Choroid plexus epithelial cell (primary cell): ENCODE measurements at regions not wholly inside any gene's neighbourhood (a gene's known extent, or its start where the extent isn't known, plus 50 kb on each side); places are given as distances from the start of the nearest gene placed in this dataset.
"Not testable (repeated sequence)": the region's sequence is repeated elsewhere in the genome, so short reads cannot be mapped to it uniquely, and the experiment has no call there.

Source experiments
- DNase-seq: peaks from one replicate; pipeline ENCODE4 v3.0.0-alpha.2; 2010; ENCODE audit warnings: low read depth
- H3K4me3 ChIP-seq: 2 replicates; pipeline ENCODE4 v1.5.1; 2011; ENCODE audit warnings: low read depth, mild to moderate bottlenecking, control low read depth, low read length, moderate library complexity
- TF ChIP-seq, protein P1 (sequence below): conservative IDR thresholded peaks from 2 replicates; pipeline ENCODE4 v1.5.1; 2011; ENCODE audit warnings: low read depth, mild to moderate bottlenecking, control low read depth, inconsistent platforms, low read length, moderate library complexity

DNA sequence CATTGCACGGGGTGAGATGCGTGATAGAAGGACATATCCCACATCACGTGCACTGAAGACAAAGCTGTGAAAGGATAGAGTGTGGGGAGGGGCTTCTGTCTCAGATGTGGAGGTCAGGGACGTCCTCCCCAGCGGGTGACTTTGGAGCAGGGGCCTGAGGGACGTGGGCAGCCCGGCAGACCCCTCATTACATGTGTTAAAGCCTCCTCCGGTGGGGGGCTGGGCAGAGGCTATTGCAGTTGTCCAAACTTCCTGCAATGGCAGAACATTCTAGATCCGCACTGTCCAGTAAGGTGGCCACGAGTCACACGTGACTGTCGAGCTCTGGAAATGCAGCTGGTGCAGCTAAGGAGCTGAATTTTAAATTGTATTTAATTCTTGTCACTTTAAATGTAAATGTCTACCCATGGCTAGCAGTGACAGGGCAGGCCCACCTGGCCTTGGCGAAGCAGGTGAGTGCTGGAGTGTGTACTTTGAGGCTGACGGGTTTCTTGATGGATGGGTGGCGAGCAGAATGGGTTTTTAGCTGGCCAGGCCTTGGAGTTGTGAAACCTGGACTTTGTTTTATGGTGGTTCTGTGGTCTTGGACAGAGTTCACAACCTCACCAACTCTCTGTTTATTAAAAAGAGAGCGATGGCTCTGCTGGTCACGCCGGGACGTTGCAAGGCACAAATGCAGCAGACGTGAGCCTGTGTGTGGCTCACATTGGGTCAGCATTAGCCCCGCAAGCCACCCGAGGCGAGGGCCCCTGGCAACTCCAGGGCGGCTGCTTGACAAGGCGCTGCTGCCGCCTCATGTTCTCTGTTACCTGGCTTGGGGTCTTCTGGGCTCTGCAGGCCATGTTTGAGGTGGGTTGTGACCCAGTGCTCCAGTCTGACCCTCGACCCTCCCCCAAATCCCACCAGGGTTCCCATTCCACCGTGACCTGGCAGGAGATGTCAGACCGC is 177.6 kb downstream of the NPIPB11 start:
- not testable (repeated sequence) for H3K4me3 ChIP-seq, DNase-seq

DNA sequence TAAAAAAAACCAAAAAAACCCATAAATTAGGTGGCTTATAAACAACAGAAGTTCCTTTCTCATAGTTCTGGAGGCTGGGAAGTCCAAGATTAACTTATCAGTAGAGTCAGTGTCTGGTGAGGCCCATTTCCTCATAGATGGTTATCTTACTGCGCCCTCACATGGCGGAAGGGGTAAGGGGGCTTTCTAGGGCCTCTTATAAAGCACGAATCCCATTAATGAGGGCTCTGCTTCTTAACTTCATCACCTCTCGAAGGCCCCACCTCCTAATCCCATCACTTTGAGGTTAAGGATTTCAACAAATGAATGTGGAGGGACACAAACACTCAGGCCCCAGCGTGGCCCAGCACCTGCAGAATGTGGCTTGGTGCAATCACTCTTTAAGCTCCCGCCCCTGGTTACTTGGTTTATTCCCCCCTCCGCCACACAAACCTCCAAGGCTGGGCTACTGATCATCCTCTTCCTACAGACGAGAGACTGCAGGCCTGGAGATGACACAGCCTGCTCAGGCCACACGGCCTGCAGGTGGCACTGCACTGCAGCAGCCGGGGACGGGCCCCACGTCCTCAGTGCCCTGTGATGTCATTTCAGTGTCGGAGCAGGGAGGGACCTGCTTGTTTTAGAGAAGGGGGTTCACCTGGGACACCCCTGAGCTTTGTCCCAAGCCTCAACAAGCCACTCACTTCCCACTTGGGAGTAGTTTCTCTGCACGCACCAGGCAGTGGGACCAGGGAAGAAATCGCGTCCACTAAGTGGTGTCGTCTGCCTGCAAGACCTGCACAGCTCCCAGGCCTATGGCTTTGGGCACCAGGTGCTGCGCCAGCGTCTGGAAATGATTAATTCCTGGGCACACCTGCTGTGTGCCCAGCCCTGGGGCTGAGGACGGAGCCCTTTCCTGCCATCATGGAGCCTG is 178.5 kb downstream of the NPIPB11 start:
- H3K4me3 ChIP-seq: not testable (repeated sequence)
- TF ChIP-seq, protein P1, sequence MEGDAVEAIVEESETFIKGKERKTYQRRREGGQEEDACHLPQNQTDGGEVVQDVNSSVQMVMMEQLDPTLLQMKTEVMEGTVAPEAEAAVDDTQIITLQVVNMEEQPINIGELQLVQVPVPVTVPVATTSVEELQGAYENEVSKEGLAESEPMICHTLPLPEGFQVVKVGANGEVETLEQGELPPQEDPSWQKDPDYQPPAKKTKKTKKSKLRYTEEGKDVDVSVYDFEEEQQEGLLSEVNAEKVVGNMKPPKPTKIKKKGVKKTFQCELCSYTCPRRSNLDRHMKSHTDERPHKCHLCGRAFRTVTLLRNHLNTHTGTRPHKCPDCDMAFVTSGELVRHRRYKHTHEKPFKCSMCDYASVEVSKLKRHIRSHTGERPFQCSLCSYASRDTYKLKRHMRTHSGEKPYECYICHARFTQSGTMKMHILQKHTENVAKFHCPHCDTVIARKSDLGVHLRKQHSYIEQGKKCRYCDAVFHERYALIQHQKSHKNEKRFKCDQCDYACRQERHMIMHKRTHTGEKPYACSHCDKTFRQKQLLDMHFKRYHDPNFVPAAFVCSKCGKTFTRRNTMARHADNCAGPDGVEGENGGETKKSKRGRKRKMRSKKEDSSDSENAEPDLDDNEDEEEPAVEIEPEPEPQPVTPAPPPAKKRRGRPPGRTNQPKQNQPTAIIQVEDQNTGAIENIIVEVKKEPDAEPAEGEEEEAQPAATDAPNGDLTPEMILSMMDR: peak; percentile 46
- DNase-seq: peak; percentile 52

DNA sequence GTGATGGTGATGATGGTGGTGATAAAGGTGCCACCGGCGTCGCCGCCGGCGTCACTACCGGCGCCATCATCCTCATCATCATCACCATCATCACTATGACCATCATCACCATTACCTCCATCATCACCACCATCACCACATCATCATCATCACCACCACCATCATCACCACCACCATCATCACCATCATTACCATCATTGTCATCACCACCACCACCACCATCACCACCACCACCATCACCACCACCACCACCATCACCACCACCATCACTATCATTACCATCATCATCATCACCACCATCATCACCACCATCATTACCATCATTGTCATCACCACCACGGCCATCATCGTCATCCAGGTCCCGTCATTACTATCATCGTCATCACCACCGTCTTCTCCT is 179.7 kb downstream of the NPIPB11 start:
- TF ChIP-seq, protein P1: no peak
- DNase-seq: no peak
- no peak overlapping the region for H3K4me3 ChIP-seq

DNA sequence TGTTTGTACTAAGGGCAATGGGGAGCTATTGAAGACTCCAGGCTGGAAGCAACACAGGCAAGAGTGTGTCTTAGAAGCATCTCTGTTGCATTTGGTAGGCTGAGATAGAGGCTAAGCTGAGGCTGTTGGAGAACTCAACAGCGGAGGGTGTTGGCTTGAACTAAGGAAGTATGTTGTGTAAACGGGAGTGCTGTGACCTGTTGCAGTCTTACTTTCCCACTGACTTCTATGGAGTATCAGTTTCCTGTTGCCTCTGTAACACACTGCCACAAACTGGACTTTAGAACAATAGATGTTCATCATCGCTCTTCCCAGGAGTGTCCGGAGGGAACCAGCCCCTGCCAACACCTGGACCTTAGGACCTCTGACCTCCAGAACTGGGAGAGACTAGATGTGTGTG is 181.8 kb downstream of the NPIPB11 start:
- not testable (repeated sequence) for H3K4me3 ChIP-seq
- DNase-seq: peak; percentile 24

DNA sequence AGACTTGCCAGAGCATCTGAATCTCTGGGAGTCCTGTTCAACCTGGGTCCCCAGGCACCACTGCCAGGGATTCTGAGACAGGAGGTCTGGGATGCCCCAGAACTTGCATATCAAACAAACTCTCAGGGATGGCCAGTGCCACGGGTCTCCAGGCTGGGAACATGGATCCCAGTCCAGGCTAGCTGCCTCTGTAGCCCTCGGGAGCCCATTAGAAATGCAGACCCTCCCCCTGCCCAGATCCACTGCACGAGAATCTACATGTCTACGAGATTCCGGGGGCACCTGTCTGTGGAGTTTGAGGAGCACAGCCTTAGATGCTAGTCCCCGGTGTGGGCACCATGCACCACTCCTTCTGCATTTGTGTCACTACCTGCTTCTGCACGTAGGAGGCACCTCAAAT is 183.9 kb downstream of the NPIPB11 start:
- not testable (repeated sequence) for DNase-seq, H3K4me3 ChIP-seq

DNA sequence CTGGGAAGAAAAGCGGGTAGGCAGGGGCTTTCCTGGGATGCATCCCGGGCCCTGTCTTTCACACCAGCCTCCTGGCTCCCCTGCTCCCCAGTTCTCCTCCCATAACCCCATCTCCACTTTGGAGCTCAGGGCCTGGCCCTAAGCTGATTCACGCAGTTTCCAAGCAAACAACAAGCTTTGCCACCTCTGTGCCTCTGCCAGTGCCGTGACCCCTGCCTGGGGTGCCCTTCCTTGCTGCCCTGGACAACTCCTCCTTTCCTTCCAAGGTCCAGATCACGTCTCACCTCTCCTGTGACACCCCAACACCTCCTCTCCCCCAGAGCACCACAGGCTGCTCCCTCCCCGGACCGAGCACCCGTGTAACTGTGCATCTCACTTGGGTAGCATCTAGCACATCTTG is 184.5 kb downstream of the NPIPB11 start:
- not testable (repeated sequence) for H3K4me3 ChIP-seq, DNase-seq

DNA sequence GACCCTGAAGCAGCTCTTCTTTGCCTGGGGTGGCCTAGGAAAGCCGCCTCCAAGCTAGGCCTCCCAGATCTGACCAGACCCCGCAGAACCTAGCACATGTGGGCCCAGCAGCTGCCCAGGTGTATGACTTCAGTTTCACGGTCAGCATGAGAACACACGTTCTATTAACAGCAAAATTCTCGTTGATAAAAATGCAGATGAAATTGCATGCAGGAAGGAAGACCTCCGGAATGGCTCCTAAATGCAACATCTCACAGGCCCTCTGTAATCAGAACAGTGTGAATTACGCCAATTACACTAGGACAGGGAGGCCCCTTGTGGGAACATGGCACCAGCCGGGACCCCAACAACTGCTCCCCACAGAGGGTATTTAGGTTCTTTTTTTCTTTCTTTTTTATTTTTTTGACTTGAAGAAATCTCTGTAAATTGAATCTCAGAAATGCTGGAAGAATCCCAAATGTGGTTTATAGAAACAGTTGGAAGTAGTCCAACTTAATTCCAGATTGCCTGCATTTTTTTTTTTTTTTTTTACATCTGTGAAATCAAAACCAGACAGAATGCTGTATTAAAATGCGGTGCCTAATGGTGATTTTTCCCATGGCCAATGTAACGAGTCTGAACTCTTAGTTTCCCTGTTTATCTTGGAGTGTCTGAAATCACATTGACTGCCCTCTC is 185.1 kb downstream of the NPIPB11 start:
- not testable (repeated sequence) for H3K4me3 ChIP-seq
- peak; percentile 87 for DNase-seq

DNA sequence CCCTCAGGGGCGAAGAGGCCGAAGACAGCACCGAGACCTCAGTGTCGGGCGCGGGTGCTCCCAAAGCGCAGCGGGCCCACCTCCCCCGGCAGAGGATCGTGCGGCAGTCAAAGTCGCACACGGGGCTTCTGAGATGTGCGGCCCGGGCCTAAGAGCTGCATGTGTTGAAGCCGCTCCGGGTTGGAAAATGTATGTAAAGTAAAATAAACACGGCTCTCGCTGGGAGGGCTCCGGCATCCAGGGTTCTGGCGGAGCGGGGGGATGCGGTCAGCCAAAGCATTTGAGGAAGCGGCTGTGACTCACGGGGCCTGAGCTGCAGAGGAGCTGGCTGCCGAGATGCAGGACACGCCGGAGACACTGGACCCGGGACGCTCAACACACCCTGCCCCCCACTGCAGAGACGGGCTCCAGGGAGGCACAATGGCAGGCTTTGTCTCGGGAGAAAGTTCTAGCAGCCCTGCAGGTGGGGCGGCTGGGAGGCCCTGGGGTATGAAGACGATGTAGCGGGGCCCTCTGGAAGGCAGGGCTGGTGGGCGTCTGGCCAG is 185.8 kb downstream of the NPIPB11 start:
- H3K4me3 ChIP-seq: peak overlapping the region; percentile 38
- peak; percentile 94 for DNase-seq

DNA sequence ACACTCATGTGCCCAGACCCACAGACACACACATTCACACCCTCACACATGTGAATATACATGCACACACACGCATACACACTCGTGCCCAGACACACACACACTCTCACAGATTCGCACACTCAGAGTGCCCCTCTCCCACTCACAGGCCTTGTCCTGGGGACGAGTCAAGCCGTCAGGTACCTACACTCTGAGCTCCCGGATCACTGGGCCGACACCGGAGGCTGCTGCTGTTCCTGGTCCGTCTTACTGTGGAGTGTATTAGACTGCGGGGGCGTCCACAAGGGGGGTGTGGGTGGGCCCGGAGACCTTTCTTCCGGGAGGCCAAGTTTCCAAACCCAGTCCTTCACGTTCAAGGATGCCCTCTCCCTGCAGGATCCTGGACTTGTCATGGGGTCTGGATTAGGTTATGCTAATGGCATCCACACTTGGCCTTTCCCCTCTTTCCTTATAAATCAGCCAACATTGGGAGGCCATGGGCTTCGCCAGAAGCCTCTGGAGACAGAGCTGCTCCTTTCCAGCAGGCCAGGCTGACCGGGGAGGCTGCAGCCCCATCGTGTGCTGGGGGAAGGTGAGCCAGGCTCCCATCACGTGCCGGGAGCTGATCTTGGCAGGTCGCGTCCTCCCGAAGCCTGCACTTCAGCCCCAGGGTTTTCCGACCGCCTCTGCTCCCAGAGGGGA is 186.4 kb downstream of the NPIPB11 start:
- peak overlapping the region; percentile 38 for H3K4me3 ChIP-seq
- peak; percentile 63 for DNase-seq

DNA sequence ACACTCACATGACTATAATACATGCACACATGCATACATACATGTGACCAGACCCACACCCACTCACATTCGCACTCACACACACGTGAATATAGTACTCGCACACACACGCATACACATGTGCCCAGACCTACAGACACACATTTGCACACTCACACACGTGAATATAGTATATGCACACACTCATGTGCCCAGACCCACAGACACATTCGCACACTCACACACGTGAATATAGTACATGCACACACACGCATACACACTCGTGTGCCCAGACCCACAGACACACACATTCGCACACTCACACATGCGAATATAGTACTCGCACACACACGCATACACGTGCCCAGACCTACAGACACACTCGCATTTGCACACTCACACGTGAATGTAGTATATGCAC is 186.9 kb downstream of the NPIPB11 start:
- H3K4me3 ChIP-seq: peak overlapping the region; percentile 38

DNA sequence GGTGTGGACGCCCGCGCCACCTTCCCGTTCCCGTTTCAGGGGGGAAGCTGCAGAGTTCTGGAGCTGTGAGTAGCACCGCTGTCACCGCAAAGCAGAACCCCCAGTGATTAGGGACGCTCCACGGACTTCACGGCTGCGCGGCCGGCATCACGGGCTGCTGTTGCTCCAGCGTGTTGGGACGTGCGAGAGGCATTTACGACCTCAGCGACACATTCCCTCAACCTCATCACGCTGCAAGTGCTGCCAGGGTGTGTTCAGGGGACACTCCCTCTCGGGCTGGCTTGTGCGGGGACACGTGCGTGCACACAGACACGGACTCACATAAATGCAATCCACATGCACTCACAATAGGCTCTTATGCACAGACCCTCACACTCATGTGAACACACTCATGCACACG is 187.9 kb downstream of the NPIPB11 start:
- H3K4me3 ChIP-seq, DNase-seq: not testable (repeated sequence)

More for the DNA sequence above, 186.9 kb downstream of the NPIPB11 start:
- not testable (repeated sequence) for DNase-seq

DNA sequence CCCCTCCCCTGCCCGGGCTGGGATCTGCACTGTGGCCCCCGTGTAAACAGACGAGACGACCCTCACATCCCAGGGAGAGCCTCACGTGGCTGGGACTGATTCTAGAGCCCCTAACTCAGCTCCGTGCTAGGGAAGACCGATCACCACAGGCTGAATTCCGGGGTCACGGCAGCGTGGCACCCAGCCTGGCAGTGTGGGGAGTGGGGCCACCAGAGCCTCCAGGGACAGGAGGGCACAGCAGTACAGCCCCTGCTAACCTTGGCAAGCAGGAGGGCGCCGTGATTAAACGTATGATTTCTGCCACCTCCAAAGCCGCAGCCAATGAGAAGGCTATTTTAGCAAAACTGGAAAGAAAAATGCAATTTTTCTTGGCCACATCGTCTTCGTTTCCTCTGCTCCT is 188.3 kb downstream of the NPIPB11 start:
- not testable (repeated sequence) for DNase-seq, H3K4me3 ChIP-seq

DNA sequence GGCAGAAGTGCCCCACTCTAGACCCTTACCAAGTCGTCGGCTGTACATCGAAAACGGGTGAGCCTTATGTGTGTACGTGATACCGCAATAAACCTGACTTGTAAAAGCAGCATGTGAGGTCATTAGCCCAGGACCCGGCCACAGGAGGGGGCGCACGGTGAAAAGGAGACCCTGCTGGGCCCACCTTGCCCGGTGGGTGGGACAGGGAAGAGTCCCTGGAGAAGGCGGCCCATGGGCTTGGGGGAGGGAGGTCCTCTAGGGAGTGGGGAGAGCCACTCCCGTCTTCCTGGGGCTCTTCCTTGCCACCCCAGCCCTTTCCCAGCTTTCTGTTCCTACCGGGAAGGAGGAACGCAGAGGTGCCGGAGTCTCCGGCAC is 188.8 kb downstream of the NPIPB11 start:
- not testable (repeated sequence) for DNase-seq, H3K4me3 ChIP-seq

DNA sequence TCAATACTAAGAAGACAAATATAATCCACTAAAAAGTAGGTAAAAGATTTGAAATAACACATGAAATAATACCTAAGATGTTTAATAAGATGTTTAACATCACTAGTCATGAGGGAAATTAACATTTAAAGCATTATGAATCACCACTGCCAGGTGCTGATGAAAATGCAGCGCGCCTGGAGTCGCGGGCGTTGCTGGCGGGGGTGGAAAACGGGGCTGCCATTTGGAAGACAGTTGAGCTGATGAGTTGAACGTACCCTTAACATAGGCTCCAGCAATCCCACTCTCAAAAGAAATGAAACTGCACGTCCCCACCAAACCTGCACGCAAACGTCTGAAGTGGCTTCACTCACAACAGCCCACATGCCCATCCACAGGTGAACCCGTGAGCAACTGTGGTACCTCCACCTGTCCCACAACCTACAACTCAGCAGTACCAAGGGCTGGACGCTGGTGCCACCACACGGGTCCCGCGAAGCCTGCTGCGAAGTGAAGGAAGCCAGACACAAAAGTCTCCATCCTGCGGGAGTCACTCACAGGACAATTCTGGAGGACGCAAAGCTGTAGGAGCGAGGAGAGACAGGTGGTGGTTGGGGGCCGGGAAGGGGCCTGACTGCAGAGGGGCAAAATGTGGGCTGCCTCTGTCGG is 189.3 kb downstream of the NPIPB11 start:
- not testable (repeated sequence) for H3K4me3 ChIP-seq, DNase-seq

DNA sequence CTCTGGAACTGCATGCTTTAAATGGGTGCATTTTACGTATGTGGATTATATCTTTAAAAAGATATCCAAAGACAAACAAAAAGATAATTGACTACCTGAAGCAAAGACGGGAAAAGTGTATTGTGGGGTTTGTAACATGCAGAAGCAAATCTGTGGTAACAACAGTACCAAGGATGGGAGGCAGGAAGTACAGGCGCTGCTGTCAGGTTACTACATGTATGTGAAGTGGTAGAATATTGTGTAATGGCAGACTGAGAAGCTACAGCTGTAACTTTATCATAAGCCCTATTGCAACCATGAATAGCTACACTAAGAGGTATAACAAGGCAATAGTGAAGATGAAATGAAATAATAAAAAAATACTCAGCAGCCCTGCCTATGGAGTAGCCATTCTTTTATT is 192.7 kb downstream of the NPIPB11 start:
- not testable (repeated sequence) for H3K4me3 ChIP-seq, DNase-seq
